Activated T-cell treated with anti-CD3 and anti-CD28 coated beads for 48 hours (primary cell): ENCODE measurements at regions not wholly inside any gene's neighbourhood (a gene's known extent, or its start where the extent isn't known, plus 50 kb on each side); places are given as distances from the start of the nearest gene placed in this dataset.

ENCODE experiments used
- DNase-seq: peaks from one replicate; pipeline ENCODE4 v3.0.0-alpha.2; 2020; ENCODE audit warnings: low read depth

- DNase-seq = no peak
These were observed 92.8 kb upstream of the CACNA1E start for GRCh38 chr1:181390410-181391077.

GRCh38 chr1:181391301-181391900, 91.9 kb upstream of the CACNA1E start:
- DNase-seq = no peak

GRCh38 chr1:181392133-181392532, 91.2 kb upstream of the CACNA1E start:
- no peak for DNase-seq

- DNase-seq = no peak
These were observed 90.6 kb upstream of the CACNA1E start for GRCh38 chr1:181392613-181393220.

GRCh38 chr1:181394766-181395165, 88.6 kb upstream of the CACNA1E start:
- DNase-seq = no peak

- DNase-seq = no peak
These were observed 87.1 kb upstream of the CACNA1E start for GRCh38 chr1:181396171-181396670.

GRCh38 chr1:181396811-181397210, 86.5 kb upstream of the CACNA1E start:
- DNase-seq = no peak

GRCh38 chr1:181397845-181398244, 85.5 kb upstream of the CACNA1E start:
- DNase-seq = no peak

- no peak for DNase-seq
These were observed 84.8 kb upstream of the CACNA1E start for GRCh38 chr1:181398544-181398943.

GRCh38 chr1:181405584-181405983, 77.7 kb upstream of the CACNA1E start:
- DNase-seq = no peak

GRCh38 chr1:181406989-181407388, 76.3 kb upstream of the CACNA1E start:
- no peak for DNase-seq

- no peak for DNase-seq
These were observed 73.3 kb upstream of the CACNA1E start for GRCh38 chr1:181409981-181410380.

- no peak for DNase-seq
These were observed 70.6 kb upstream of the CACNA1E start for GRCh38 chr1:181412746-181413145.

GRCh38 chr1:181413195-181413815, 70.0 kb upstream of the CACNA1E start:
- no peak for DNase-seq

- no peak for DNase-seq
These were observed 69.5 kb upstream of the CACNA1E start for GRCh38 chr1:181413836-181414235.

GRCh38 chr1:181416268-181416860, 67.0 kb upstream of the CACNA1E start:
- DNase-seq = no peak

- no peak for DNase-seq
These were observed 65.4 kb upstream of the CACNA1E start for GRCh38 chr1:181417915-181418314.

GRCh38 chr1:181423301-181423918, 59.9 kb upstream of the CACNA1E start:
- peak; percentile 18 for DNase-seq

- DNase-seq = peak; percentile 66
These were observed 58.4 kb upstream of the CACNA1E start for GRCh38 chr1:181424786-181425403.

GRCh38 chr1:181425566-181425965, 57.8 kb upstream of the CACNA1E start:
- no peak for DNase-seq

GRCh38 chr1:181429462-181429861, 53.9 kb upstream of the CACNA1E start:
- DNase-seq = no peak
